GM23248 (cell line): ENCODE measurements at regions not wholly inside any gene's neighbourhood (a gene's known extent, or its start where the extent isn't known, plus 50 kb on each side); places are given as distances from the start of the nearest gene placed in this dataset.

Experiments used
- DNase-seq: peaks from one replicate; pipeline ENCODE4 v3.0.0-alpha.2; 2015
- H2AFZ ChIP-seq: fragments of 200-600 bp; sonication (generic); 2 replicates; pipeline ENCODE4 v1.6.1; 2016; ENCODE audit warnings: antibody characterized with exemption
- H3F3A ChIP-seq: fragments of 200-600 bp; sonication (generic); 2 replicates; pipeline ENCODE4 v1.6.1; 2016; ENCODE audit warnings: mild to moderate bottlenecking, antibody characterized with exemption, mixed run types; ENCODE audit not compliant: insufficient read depth
- H3K27ac ChIP-seq: fragments of 200-600 bp; sonication (generic); 2 replicates; pipeline ENCODE4 v1.5.1; 2016; ENCODE audit warnings: mild to moderate bottlenecking
- H3K27me3 ChIP-seq: fragments of 200-600 bp; sonication (generic); replicated peaks from 2 replicates; pipeline ENCODE4 v1.6.1; 2016; ENCODE audit warnings: mild to moderate bottlenecking; ENCODE audit not compliant: insufficient read depth
- H3K36me3 ChIP-seq: fragments of 200-600 bp; sonication (generic); 2 replicates; pipeline ENCODE4 v1.6.1; 2016; ENCODE audit warnings: low read depth, mild to moderate bottlenecking
- H3K4me1 ChIP-seq: fragments of 200-600 bp; sonication (generic); 2 replicates; pipeline ENCODE4 v1.6.1; 2016; ENCODE audit warnings: mild to moderate bottlenecking; ENCODE audit not compliant: insufficient read depth
- H3K4me2 ChIP-seq: fragments of 200-600 bp; sonication (generic); one replicate; pipeline ENCODE4 v1.6.1; 2016; ENCODE audit warnings: mild to moderate bottlenecking; ENCODE audit not compliant: unreplicated experiment
- H3K4me3 ChIP-seq: fragments of 200-600 bp; sonication (generic); 2 replicates; pipeline ENCODE4 v1.5.1; 2016; ENCODE audit warnings: mild to moderate bottlenecking
- H3K79me2 ChIP-seq: fragments of 200-600 bp; sonication (generic); 2 replicates; pipeline ENCODE4 v1.6.1; 2016; ENCODE audit warnings: mild to moderate bottlenecking; ENCODE audit not compliant: insufficient read depth
- H3K9ac ChIP-seq: fragments of 200-600 bp; sonication (generic); 2 replicates; pipeline ENCODE4 v1.6.1; 2016; ENCODE audit warnings: mild to moderate bottlenecking
- H3K9me2 ChIP-seq: fragments of 200-600 bp; sonication (generic); 2 replicates; pipeline ENCODE4 v1.6.1; 2016; ENCODE audit warnings: mixed run types, mild to moderate bottlenecking, moderate library complexity; ENCODE audit not compliant: insufficient read depth
- H3K9me3 ChIP-seq: fragments of 200-600 bp; sonication (generic); one replicate; pipeline ENCODE4 v1.6.1; 2017; ENCODE audit warnings: low read depth
- H4K20me1 ChIP-seq: fragments of 200-600 bp; sonication (generic); 2 replicates; pipeline ENCODE4 v1.6.0; 2016; ENCODE audit not compliant: insufficient read depth
- EZH2 ChIP-seq: fragments of 200-600 bp; sonication (generic); IDR thresholded peaks from 2 replicates; pipeline ENCODE4 v1.6.1; 2018; ENCODE audit warnings: antibody characterized with exemption, mild to moderate bottlenecking; ENCODE audit not compliant: insufficient read depth, poor library complexity, severe bottlenecking
- EZH2phosphoT487 ChIP-seq: fragments of 200-600 bp; sonication (generic); IDR thresholded peaks from 2 replicates; pipeline ENCODE4 v1.6.1; 2018; ENCODE audit warnings: antibody characterized with exemption, moderate library complexity, mild to moderate bottlenecking, low read depth; ENCODE audit not compliant: insufficient read depth
- WGBS, 2 experiments: methylation state at CpG; one replicate each; pipeline ENCODE4 v1.1.6; 2015 to 2017; ENCODE audit warnings: low lambda C conversion rate in 2 of 2, low coverage in 1 of 2; ENCODE audit errors: missing lambda C conversion rate in 2 of 2; 5-methylcytosine and 5-hydroxymethylcytosine counted together
- in situ Hi-C: fragments of 300-500 bp; cut with MboI; formaldehyde crosslinking; loops from 2 replicates; pipeline ENCODE4 v1.15.0; 2020

GRCh38 chr3:5428607-5429516 lies 241.4 kb downstream of the EDEM1 start:
- WGBS, 2 experiments: 2 to 3% methylated on average over 10 of the region's 10 CpGs
- no peak overlapping the region for H3K4me2 ChIP-seq
- no peaks in the 10 kb centered on the region for H3F3A ChIP-seq
- no peak overlapping the region for H2AFZ ChIP-seq
- no peak overlapping the region for H3K4me3 ChIP-seq
- no peaks in the 10 kb centered on the region for H3K4me1 ChIP-seq
- no peak for DNase-seq
- no peaks in the 10 kb centered on the region for H3K79me2 ChIP-seq
- in situ Hi-C loops: no loop called here
- no peaks in the 10 kb centered on the region for H4K20me1 ChIP-seq
- no peaks in the 10 kb centered on the region for H3K9me3 ChIP-seq
- no peaks in the 10 kb centered on the region for H3K27me3 ChIP-seq
- TF ChIP-seq EZH2phosphoT487 (no peak), EZH2 (no peak)
- H3K9me2 ChIP-seq: no peaks in the 10 kb centered on the region
- no peaks in the 10 kb centered on the region for H3K36me3 ChIP-seq
- no peak overlapping the region for H3K9ac ChIP-seq
- H3K27ac ChIP-seq: no peak overlapping the region

- in situ Hi-C loops: no loop called here
- TF ChIP-seq EZH2 (no peak), EZH2phosphoT487 (no peak)
Observed at GRCh38 chr3:5429517-5429890, 242.0 kb downstream of the EDEM1 start.

GRCh38 chr3:5430701-5431100 lies 243.2 kb downstream of the EDEM1 start:
- Histone ChIP-seq H3K27me3 (no peaks in the 10 kb centered on the region), H3K9me3 (no peaks in the 10 kb centered on the region), H3K4me3 (no peak overlapping the region), H3K27ac (no peak overlapping the region), H3F3A (no peaks in the 10 kb centered on the region), H3K9ac (no peak overlapping the region), H3K4me1 (no peaks in the 10 kb centered on the region), H2AFZ (no peak overlapping the region), H3K36me3 (no peaks in the 10 kb centered on the region), H3K4me2 (no peak overlapping the region), H4K20me1 (no peaks in the 10 kb centered on the region), H3K79me2 (no peaks in the 10 kb centered on the region), H3K9me2 (no peaks in the 10 kb centered on the region)
- no peak for DNase-seq
- in situ Hi-C loops: no loop called here
- TF ChIP-seq EZH2: no peak
- no peak for TF ChIP-seq EZH2phosphoT487
- WGBS, 2 experiments: 22 to 28% methylated on average over 1 of the region's 1 CpG

More at GRCh38 chr3:5429517-5429890, 242.0 kb downstream of the EDEM1 start:
- H3K79me2 ChIP-seq: no peaks in the 10 kb centered on the region
- H3K27ac ChIP-seq: no peak overlapping the region
- no peaks in the 10 kb centered on the region for H4K20me1 ChIP-seq
- H3K36me3 ChIP-seq: no peaks in the 10 kb centered on the region
- no peak overlapping the region for H2AFZ ChIP-seq
- H3K27me3 ChIP-seq: no peaks in the 10 kb centered on the region
- no peak overlapping the region for H3K4me2 ChIP-seq
- no peak overlapping the region for H3K4me3 ChIP-seq
- H3F3A ChIP-seq: no peaks in the 10 kb centered on the region
- no peaks in the 10 kb centered on the region for H3K9me2 ChIP-seq
- no peaks in the 10 kb centered on the region for H3K4me1 ChIP-seq
- H3K9me3 ChIP-seq: no peaks in the 10 kb centered on the region
- no peak for DNase-seq
- no peak overlapping the region for H3K9ac ChIP-seq

GRCh38 chr3:5431146-5431545 lies 243.6 kb downstream of the EDEM1 start:
- Histone ChIP-seq H3K79me2 (no peaks in the 10 kb centered on the region), H3K27me3 (no peaks in the 10 kb centered on the region), H3K4me1 (no peaks in the 10 kb centered on the region), H3K9ac (no peak overlapping the region), H3K4me3 (no peak overlapping the region), H2AFZ (no peak overlapping the region), H3K9me2 (no peaks in the 10 kb centered on the region), H4K20me1 (no peaks in the 10 kb centered on the region), H3K27ac (no peak overlapping the region), H3K9me3 (no peaks in the 10 kb centered on the region), H3F3A (no peaks in the 10 kb centered on the region), H3K4me2 (no peak overlapping the region), H3K36me3 (no peaks in the 10 kb centered on the region)
- TF ChIP-seq EZH2phosphoT487 (no peak), EZH2 (no peak)
- WGBS, 2 experiments: 18 to 21% methylated on average over 4 of the region's 4 CpGs
- in situ Hi-C loops: no loop called here
- no peak for DNase-seq
